Psoas muscle (tissue), 7 donors: ENCODE measurements at regions not wholly inside any gene's neighbourhood (a gene's known extent, or its start where the extent isn't known, plus 50 kb on each side); places are given as distances from the start of the nearest gene placed in this dataset.

ENCODE experiments used
- ATAC-seq, 4 donors: fragments of 200-7000 bp; cut with Tn5 transposase; one replicate each; pipeline ENCODE4 v1.9.1; 2020; ENCODE audit warnings: moderate library complexity in 3 of 4, mild to moderate bottlenecking in 2 of 4
- DNase-seq, 2 donors: peaks; one replicate each; pipeline ENCODE4 v3.0.0-alpha.2; 2020
- H3K27ac ChIP-seq: fragments of 200-600 bp; one replicate; pipeline ENCODE4 v1.8.0; 2022
- H3K27me3 ChIP-seq, 3 donors: fragments of 200-600 bp in 1 of 3; one replicate each; pipeline versions ENCODE4 v1.6.1 to v1.8.0; 2013 to 2022; ENCODE audit warnings: low read length in 2 of 3, mild to moderate bottlenecking in 2 of 3, moderate library complexity in 1 of 3; ENCODE audit not compliant: insufficient read depth in 3 of 3
- H3K36me3 ChIP-seq, 2 donors: fragments of 200-600 bp in 1 of 2; one replicate each; pipeline versions ENCODE4 v1.6.1 to v1.8.0; 2013 to 2022; ENCODE audit warnings: low read depth in 1 of 2, mild to moderate bottlenecking in 1 of 2, moderate library complexity in 1 of 2; ENCODE audit not compliant: insufficient read depth in 1 of 2
- H3K4me1 ChIP-seq: fragments of 200-600 bp; one replicate; pipeline ENCODE4 v1.8.0; 2022
- H3K4me3 ChIP-seq: fragments of 200-600 bp; one replicate; pipeline ENCODE4 v1.8.0; 2022; ENCODE audit warnings: mild to moderate bottlenecking
- H3K9me3 ChIP-seq: fragments of 200-600 bp; one replicate; pipeline ENCODE4 v1.8.0; 2022
- WGBS, 3 donors: extraction: QIAGEN DNeasy Blood & Tissue Kit; methylation state at CpG; one replicate each; pipeline versions ENCODE4 v1.1.6 to v1.1.7; 2013; 5-methylcytosine and 5-hydroxymethylcytosine counted together
- intact Hi-C, 2 donors: fragments of 100-400 bp; cut with DNase I; formaldehyde crosslinking; loops; one replicate each; pipeline versions ENCODE4 v1.11.0 to v1.14.2; 2022
- TF ChIP-seq, protein P1 (sequence below): fragments of 200-600 bp; IDR thresholded peaks from one replicate; pipeline ENCODE4 v1.8.0; 2022; ENCODE audit warnings: antibody characterized with exemption
- donor health status: healthy with polysubstance abuse.
- donor health status: DM: no; HTN: no; CAD: no; lungs with moderate emphysema.
- donor health status: Bipolar disorder and iron deficiency.
- donor health status: healthy.
- donor health status: DM: yes; HTN: yes; CAD: no.
- donor health status: DM: no; HTN: no; CAD: no.
- donor health status: DM: yes; HTN: yes; CAD: no.

DNA sequence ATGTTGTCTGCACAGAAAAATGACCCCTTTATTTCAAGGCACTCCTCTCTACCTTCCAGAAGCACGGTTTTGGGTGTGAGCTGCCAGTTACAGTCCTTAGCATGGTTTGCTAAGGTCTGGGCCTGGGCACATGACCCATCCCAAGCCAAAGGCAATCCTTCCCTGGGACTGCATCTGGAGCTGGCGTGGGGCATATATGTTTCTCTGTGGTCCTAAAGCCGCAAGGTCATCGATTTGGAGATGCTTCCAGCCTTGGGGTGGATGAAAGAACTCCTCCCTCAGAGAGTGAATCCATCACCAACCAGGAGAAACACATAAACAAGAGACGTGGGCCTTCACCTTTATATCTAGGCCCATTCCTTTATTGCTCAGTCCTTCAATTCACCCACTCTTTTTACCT lies 50.1 kb upstream of the IGFBP3 start:
- no peaks in the 10 kb centered on the region for H3K36me3 ChIP-seq
- H3K4me3 ChIP-seq: no peak overlapping the region
- intact Hi-C loops: no loop called here
- H3K4me1 ChIP-seq: no peaks in the 10 kb centered on the region
- TF ChIP-seq, protein P1, sequence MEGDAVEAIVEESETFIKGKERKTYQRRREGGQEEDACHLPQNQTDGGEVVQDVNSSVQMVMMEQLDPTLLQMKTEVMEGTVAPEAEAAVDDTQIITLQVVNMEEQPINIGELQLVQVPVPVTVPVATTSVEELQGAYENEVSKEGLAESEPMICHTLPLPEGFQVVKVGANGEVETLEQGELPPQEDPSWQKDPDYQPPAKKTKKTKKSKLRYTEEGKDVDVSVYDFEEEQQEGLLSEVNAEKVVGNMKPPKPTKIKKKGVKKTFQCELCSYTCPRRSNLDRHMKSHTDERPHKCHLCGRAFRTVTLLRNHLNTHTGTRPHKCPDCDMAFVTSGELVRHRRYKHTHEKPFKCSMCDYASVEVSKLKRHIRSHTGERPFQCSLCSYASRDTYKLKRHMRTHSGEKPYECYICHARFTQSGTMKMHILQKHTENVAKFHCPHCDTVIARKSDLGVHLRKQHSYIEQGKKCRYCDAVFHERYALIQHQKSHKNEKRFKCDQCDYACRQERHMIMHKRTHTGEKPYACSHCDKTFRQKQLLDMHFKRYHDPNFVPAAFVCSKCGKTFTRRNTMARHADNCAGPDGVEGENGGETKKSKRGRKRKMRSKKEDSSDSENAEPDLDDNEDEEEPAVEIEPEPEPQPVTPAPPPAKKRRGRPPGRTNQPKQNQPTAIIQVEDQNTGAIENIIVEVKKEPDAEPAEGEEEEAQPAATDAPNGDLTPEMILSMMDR: no peak
- peaks cover 0 to 3% (median 0%) of the 10 kb centered on the region in 3 donors for H3K27me3 ChIP-seq
- H3K27ac ChIP-seq: no peak overlapping the region
- 88 to 94% (median 94%) methylated on average over 5 of the region's 5 CpGs for WGBS, 3 donors
- no peaks in the 10 kb centered on the region for H3K9me3 ChIP-seq
- DNase-seq (no peak), ATAC-seq (no peak)
